GM18868 (cell line): ENCODE measurements at regions not wholly inside any gene's neighbourhood (a gene's known extent, or its start where the extent isn't known, plus 50 kb on each side); places are given as distances from the start of the nearest gene placed in this dataset.

Experiments
- ATAC-seq: cut with Tn5 transposase; IDR thresholded peaks from one replicate; pipeline ENCODE4 v1.9.1; 2021; ENCODE audit warnings: mild to moderate bottlenecking, moderate library complexity; ENCODE audit not compliant: unreplicated experiment

GRCh38 chr1:234940841-234941240 lies 187.8 kb downstream of the TOMM20 start:
- no peak for ATAC-seq

GRCh38 chr1:234938924-234939323 lies 189.7 kb downstream of the TOMM20 start:
- ATAC-seq: no peak

- ATAC-seq: no peak
These were observed 190.5 kb downstream of the TOMM20 start for GRCh38 chr1:234938135-234938534.

GRCh38 chr1:234936612-234937389 lies 191.8 kb downstream of the TOMM20 start:
- no peak for ATAC-seq

- no peak for ATAC-seq
These were observed 194.0 kb downstream of the TOMM20 start for GRCh38 chr1:234934611-234935033.

GRCh38 chr1:234933475-234933874 lies 195.2 kb downstream of the TOMM20 start:
- ATAC-seq: peak; percentile 90

- peak; percentile 11 for ATAC-seq
These were observed 195.9 kb downstream of the TOMM20 start for GRCh38 chr1:234932511-234933430.

GRCh38 chr1:234932106-234932505 lies 196.5 kb downstream of the TOMM20 start:
- no peak for ATAC-seq

GRCh38 chr1:234931404-234931973 lies 197.1 kb downstream of the TOMM20 start:
- ATAC-seq: no peak

GRCh38 chr1:234929369-234929768 lies 199.3 kb downstream of the TOMM20 start:
- ATAC-seq: no peak

GRCh38 chr1:234928642-234929041 lies 200.0 kb downstream of the TOMM20 start:
- ATAC-seq: no peak

- ATAC-seq: no peak
These were observed 200.5 kb downstream of the TOMM20 start for GRCh38 chr1:234927971-234928640.

- ATAC-seq: peak; percentile 4
These were observed 201.2 kb downstream of the TOMM20 start for GRCh38 chr1:234927312-234927970.

GRCh38 chr1:234926559-234927311 lies 201.9 kb downstream of the TOMM20 start:
- peak; percentile 82 for ATAC-seq

GRCh38 chr1:234926264-234926558 lies 202.4 kb downstream of the TOMM20 start:
- ATAC-seq: no peak

- no peak for ATAC-seq
These were observed 203.0 kb downstream of the TOMM20 start for GRCh38 chr1:234925440-234926263.

- ATAC-seq: no peak
These were observed 203.9 kb downstream of the TOMM20 start for GRCh38 chr1:234924450-234925355.

GRCh38 chr1:234923626-234924025 lies 205.0 kb downstream of the TOMM20 start:
- no peak for ATAC-seq
